IMR-90 (cell line): ENCODE measurements at regions not wholly inside any gene's neighbourhood (a gene's known extent, or its start where the extent isn't known, plus 50 kb on each side); places are given as distances from the start of the nearest gene placed in this dataset.
A peak's percentile ranks its signal among the peaks of the same experiment; 100 is the strongest.

ENCODE experiments used
- ATAC-seq: fragments of 200-7000 bp; cut with Tn5 transposase; 2 replicates; pipeline ENCODE4 v1.9.1; 2020; ENCODE audit warnings: low read depth, mild to moderate bottlenecking, moderate library complexity
- BruUV-seq: library from RNA; stranded (reverse); fragments of 400-500 nt; replicated peaks from 2 replicates; lab custom pipeline; 2021; lab: Mats Ljungman, UMichigan
- CTCF ChIA-PET: fragments of 300-600 bp; formaldehyde crosslinking; extraction: SDS; loops from one replicate; lab custom pipeline; 2021; ENCODE audit warnings: antibody characterized with exemption; lab: Yijun Ruan, JAX
- POLR2A ChIA-PET: fragments of 300-600 bp; sonication (Branson Sonifier 250); formaldehyde crosslinking; loops from one replicate; lab custom pipeline; 2022; ENCODE audit warnings: antibody characterized with exemption; ENCODE audit not compliant: unreplicated experiment; lab: Charles Lee
- DNase-seq: peaks from one replicate; pipeline ENCODE4 v3.0.0; 2013
- H2AFZ ChIP-seq: replicated peaks from 2 replicates; pipeline ENCODE3; 2013; ENCODE audit warnings: low read length, mild to moderate bottlenecking; ENCODE audit not compliant: poor library complexity
- H2AK5ac ChIP-seq: 2 replicates; pipeline ENCODE4 v1.6.1; 2013; ENCODE audit warnings: low read depth, low read length, inconsistent platforms
- H2AK9ac ChIP-seq: replicated peaks from 2 replicates; pipeline ENCODE3; 2013; ENCODE audit warnings: mild to moderate bottlenecking, low read depth, low read length, moderate library complexity; ENCODE audit not compliant: poor library complexity
- H2BK120ac ChIP-seq: 2 replicates; pipeline ENCODE4 v1.6.1; 2013; ENCODE audit warnings: low read depth, low read length, inconsistent platforms
- H2BK15ac ChIP-seq: 3 replicates; pipeline ENCODE4 v1.6.1; 2013; ENCODE audit warnings: low read depth, low read length, inconsistent platforms
- H2BK20ac ChIP-seq: 2 replicates; pipeline ENCODE4 v1.6.1; 2013; ENCODE audit warnings: low read depth, mild to moderate bottlenecking, inconsistent platforms, low read length, moderate library complexity
- H2BK5ac ChIP-seq: 2 replicates; pipeline ENCODE4 v1.6.1; 2013; ENCODE audit warnings: mild to moderate bottlenecking, low read depth, low read length, inconsistent platforms; ENCODE audit not compliant: poor library complexity, severe bottlenecking
- H3K14ac ChIP-seq: replicated peaks from 2 replicates; pipeline ENCODE4 v1.6.1; 2013; ENCODE audit warnings: low read depth, low read length, inconsistent platforms
- H3K18ac ChIP-seq: 2 replicates; pipeline ENCODE4 v1.6.1; 2013; ENCODE audit warnings: low read depth, low read length, control low read depth
- H3K23ac ChIP-seq: 2 replicates; pipeline ENCODE4 v1.6.1; 2013; ENCODE audit warnings: low read depth, low read length, inconsistent platforms
- H3K27ac ChIP-seq: 2 replicates; pipeline ENCODE4 v1.5.1; 2013; ENCODE audit warnings: mild to moderate bottlenecking, control low read depth, low read length; ENCODE audit not compliant: insufficient read depth
- H3K27me3 ChIP-seq: 2 replicates; pipeline ENCODE4 v1.6.1; 2013; ENCODE audit warnings: low read length; ENCODE audit not compliant: control insufficient read depth, insufficient read depth
- H3K36me3 ChIP-seq: 2 replicates; pipeline ENCODE4 v1.6.1; 2013; ENCODE audit warnings: low read length, mixed read lengths; ENCODE audit not compliant: control insufficient read depth, insufficient read depth
- H3K4ac ChIP-seq: 2 replicates; pipeline ENCODE4 v1.6.1; 2013; ENCODE audit warnings: low read depth, low read length, inconsistent platforms
- H3K4me1 ChIP-seq: 2 replicates; pipeline ENCODE4 v1.6.1; 2013; ENCODE audit warnings: low read length, mixed read lengths; ENCODE audit not compliant: control insufficient read depth, insufficient read depth
- H3K4me2 ChIP-seq: 2 replicates; pipeline ENCODE4 v1.6.1; 2013; ENCODE audit warnings: low read depth, mild to moderate bottlenecking, control low read depth, low read length, moderate library complexity
- H3K4me3 ChIP-seq: 2 replicates; pipeline ENCODE4 v1.5.1; 2013; ENCODE audit warnings: low read depth, mild to moderate bottlenecking, control low read depth, low read length, moderate library complexity; ENCODE audit not compliant: insufficient read depth
- H3K56ac ChIP-seq: 2 replicates; pipeline ENCODE4 v1.6.1; 2013; ENCODE audit warnings: low read length, inconsistent platforms; ENCODE audit not compliant: insufficient read depth; ENCODE audit errors: extremely low read depth
- H3K79me1 ChIP-seq, 2 experiments: 2 replicates each; pipeline ENCODE4 v1.6.1; 2013; ENCODE audit warnings: low read length in 2 of 2, inconsistent platforms in 1 of 2, low read depth in 1 of 2
- H3K9ac ChIP-seq: 2 replicates; pipeline ENCODE4 v1.6.1; 2013; ENCODE audit warnings: low read depth, low read length, control low read depth
- H3K9me1 ChIP-seq: 2 replicates; pipeline ENCODE4 v1.6.1; 2013; ENCODE audit warnings: low read length, inconsistent platforms; ENCODE audit not compliant: insufficient read depth
- H3K9me3 ChIP-seq: 2 replicates; pipeline ENCODE4 v1.6.1; 2013; ENCODE audit warnings: low read length; ENCODE audit not compliant: control insufficient read depth, insufficient read depth
- H4K20me1 ChIP-seq: 2 replicates; pipeline ENCODE4 v1.6.1; 2013; ENCODE audit warnings: low read length, inconsistent platforms; ENCODE audit not compliant: insufficient read depth
- H4K5ac ChIP-seq: 2 replicates; pipeline ENCODE4 v1.6.1; 2013; ENCODE audit warnings: mild to moderate bottlenecking, low read depth, low read length, control low read depth
- H4K8ac ChIP-seq, 2 experiments: 2 replicates each; pipeline ENCODE4 v1.6.1; 2013; ENCODE audit warnings: low read depth in 2 of 2, low read length in 2 of 2, control low read depth in 1 of 2, inconsistent platforms in 1 of 2
- H4K91ac ChIP-seq: 2 replicates; pipeline ENCODE4 v1.6.1; 2013; ENCODE audit warnings: low read depth, low read length, inconsistent platforms; ENCODE audit not compliant: insufficient read depth
- BHLHE40 ChIP-seq: fragments of 150-350 bp; IDR thresholded peaks from 2 replicates; pipeline ENCODE4 v1.6.1; 2016; ENCODE audit warnings: mild to moderate bottlenecking, low read depth, low read length
- CHD1 ChIP-seq: IDR thresholded peaks from 2 replicates; pipeline ENCODE4 v1.6.1; 2012; ENCODE audit warnings: low read depth, low read length, improper control_type of control experiment
- FOS ChIP-seq: fragments of 150-350 bp; IDR thresholded peaks from 2 replicates; pipeline ENCODE4 v1.6.1; 2016; ENCODE audit warnings: low read depth, low read length
- MAZ ChIP-seq: IDR thresholded peaks from 2 replicates; pipeline ENCODE4 v1.6.1; 2012; ENCODE audit warnings: low read depth, mild to moderate bottlenecking, low read length, improper control_type of control experiment, moderate library complexity, borderline replicate concordance
- MXI1 ChIP-seq: IDR thresholded peaks from 2 replicates; pipeline ENCODE4 v1.6.1; 2012; ENCODE audit warnings: low read depth, mild to moderate bottlenecking, low read length, moderate library complexity, borderline replicate concordance
- NFE2L2 ChIP-seq: fragments of 150-350 bp; IDR thresholded peaks from 2 replicates; pipeline ENCODE4 v1.6.1; 2016; ENCODE audit warnings: low read depth, mild to moderate bottlenecking, low read length
- POLR2A ChIP-seq: IDR thresholded peaks from 2 replicates; pipeline ENCODE4 v1.6.1; 2012; ENCODE audit warnings: mild to moderate bottlenecking, low read depth, low read length
- RAD21 ChIP-seq: IDR thresholded peaks from 2 replicates; pipeline ENCODE4 v1.6.1; 2012; ENCODE audit warnings: low read length, improper control_type of control experiment
- RCOR1 ChIP-seq: IDR thresholded peaks from 2 replicates; pipeline ENCODE4 v1.6.1; 2012; ENCODE audit warnings: mild to moderate bottlenecking, low read length, improper control_type of control experiment; ENCODE audit not compliant: insufficient replicate concordance
- RFX5 ChIP-seq: IDR thresholded peaks from 2 replicates; pipeline ENCODE4 v1.8.0; 2012; ENCODE audit warnings: low read depth, mild to moderate bottlenecking, low read length, moderate library complexity
- SMC3 ChIP-seq: fragments of 150-350 bp; IDR thresholded peaks from 2 replicates; pipeline ENCODE4 v1.6.1; 2016; ENCODE audit warnings: low read depth, mild to moderate bottlenecking, antibody characterized with exemption, low read length, moderate library complexity
- WGBS, 2 experiments: methylation state at CpG; one replicate each; pipeline versions ENCODE4 v1.1.5 to v1.1.7; 2013; ENCODE audit warnings: missing lambda C conversion rate in 2 of 2; ENCODE audit not compliant: insufficient read length in 1 of 2; ENCODE audit errors: extremely low coverage in 2 of 2; 5-methylcytosine and 5-hydroxymethylcytosine counted together
- dilution Hi-C: fragments of 300-500 bp; cut with HindIII; formaldehyde crosslinking; loops from one replicate; pipeline ENCODE4 v1.14.3; 2018; ENCODE audit warnings: low sequenced_read_pairs; ENCODE audit not compliant: unreplicated experiment
- in situ Hi-C: fragments of 300-500 bp; cut with MboI; formaldehyde crosslinking; loops from 3 replicates; pipeline ENCODE4 v1.14.3; 2019; ENCODE audit warnings: low sequenced_read_pairs, inconsistent platforms, mixed read lengths
- intact Hi-C: fragments of 100-400 bp; cut with micrococcal nuclease; formaldehyde crosslinking; loops from 2 replicates; pipeline ENCODE4 v1.10.0; 2022
- TF ChIP-seq, protein P1 (sequence below): conservative IDR thresholded peaks from 2 replicates; pipeline ENCODE4 v1.5.1; 2012; ENCODE audit warnings: mild to moderate bottlenecking, low read depth, low read length, improper control_type of control experiment
- TF ChIP-seq, protein P2 (sequence below): fragments of 150-350 bp; IDR thresholded peaks from 2 replicates; pipeline ENCODE4 v1.6.1; 2016; ENCODE audit warnings: low read depth, mild to moderate bottlenecking, low read length, moderate library complexity, borderline replicate concordance
- TF ChIP-seq, protein P3 (sequence below): fragments of 150-350 bp; IDR thresholded peaks from 2 replicates; pipeline ENCODE4 v1.6.1; 2017; ENCODE audit warnings: mild to moderate bottlenecking, antibody characterized with exemption, low read length, low read depth

DNA sequence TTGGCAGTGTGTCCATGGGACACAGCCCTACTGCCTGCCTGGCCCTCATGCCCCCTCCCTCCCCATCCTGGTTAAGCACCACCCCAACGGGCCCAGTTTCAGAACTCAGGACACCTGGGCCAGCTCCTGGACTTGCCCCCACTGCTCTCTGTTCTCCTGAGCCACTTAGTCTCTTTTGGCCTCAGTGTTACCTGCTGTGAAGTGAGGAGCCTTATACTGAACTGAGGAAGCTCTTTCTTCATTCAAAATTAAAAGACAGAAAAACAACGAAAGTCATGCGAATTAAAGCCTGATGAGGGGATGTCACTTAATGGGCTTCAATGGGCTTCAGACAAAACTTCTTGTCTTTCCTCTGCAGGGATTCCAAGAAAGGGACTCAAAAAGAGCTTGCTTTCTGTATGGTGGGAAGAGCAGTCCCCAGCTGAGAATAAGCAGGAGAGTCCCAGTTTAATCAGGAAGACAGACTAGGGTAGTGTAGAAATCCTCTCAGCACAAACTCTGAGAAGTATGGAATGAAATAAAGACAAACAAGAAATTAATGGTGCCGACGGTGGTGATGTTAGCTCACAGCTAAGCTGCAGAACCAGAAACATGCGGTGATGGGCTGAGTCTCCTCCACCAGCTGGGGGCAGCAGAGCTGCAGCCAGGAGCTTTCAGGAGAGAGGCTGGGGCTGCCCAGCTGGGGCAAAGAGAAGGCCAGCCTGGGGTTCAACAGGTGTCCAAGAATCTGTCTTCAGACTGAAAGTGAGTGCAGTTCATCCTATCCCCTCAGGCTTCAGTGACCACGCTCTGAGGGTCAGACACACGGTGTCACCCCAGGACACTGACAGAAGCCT lies 101.0 kb downstream of the GGTLC2 start:
- H3K4me3 ChIP-seq = no peak overlapping the region
- CTCF ChIA-PET = interaction anchor here (0.8 to 1.2 kb wide), 2 partner anchors 51 to 79 kb away, joined by 3 to 5 read pairs; no protein-coding TSS in a partner anchor
- H2AK9ac ChIP-seq = no peak overlapping the region
- H3K23ac ChIP-seq = no peak overlapping the region
- TF ChIP-seq, protein P1, sequence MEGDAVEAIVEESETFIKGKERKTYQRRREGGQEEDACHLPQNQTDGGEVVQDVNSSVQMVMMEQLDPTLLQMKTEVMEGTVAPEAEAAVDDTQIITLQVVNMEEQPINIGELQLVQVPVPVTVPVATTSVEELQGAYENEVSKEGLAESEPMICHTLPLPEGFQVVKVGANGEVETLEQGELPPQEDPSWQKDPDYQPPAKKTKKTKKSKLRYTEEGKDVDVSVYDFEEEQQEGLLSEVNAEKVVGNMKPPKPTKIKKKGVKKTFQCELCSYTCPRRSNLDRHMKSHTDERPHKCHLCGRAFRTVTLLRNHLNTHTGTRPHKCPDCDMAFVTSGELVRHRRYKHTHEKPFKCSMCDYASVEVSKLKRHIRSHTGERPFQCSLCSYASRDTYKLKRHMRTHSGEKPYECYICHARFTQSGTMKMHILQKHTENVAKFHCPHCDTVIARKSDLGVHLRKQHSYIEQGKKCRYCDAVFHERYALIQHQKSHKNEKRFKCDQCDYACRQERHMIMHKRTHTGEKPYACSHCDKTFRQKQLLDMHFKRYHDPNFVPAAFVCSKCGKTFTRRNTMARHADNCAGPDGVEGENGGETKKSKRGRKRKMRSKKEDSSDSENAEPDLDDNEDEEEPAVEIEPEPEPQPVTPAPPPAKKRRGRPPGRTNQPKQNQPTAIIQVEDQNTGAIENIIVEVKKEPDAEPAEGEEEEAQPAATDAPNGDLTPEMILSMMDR = peak; percentile 54
- no peak for TF ChIP-seq MAZ
- TF ChIP-seq CHD1 = no peak
- TF ChIP-seq RFX5 = no peak
- no peak for TF ChIP-seq FOS
- TF ChIP-seq, protein P2, sequence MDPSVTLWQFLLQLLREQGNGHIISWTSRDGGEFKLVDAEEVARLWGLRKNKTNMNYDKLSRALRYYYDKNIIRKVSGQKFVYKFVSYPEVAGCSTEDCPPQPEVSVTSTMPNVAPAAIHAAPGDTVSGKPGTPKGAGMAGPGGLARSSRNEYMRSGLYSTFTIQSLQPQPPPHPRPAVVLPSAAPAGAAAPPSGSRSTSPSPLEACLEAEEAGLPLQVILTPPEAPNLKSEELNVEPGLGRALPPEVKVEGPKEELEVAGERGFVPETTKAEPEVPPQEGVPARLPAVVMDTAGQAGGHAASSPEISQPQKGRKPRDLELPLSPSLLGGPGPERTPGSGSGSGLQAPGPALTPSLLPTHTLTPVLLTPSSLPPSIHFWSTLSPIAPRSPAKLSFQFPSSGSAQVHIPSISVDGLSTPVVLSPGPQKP = no peak
- no peak for TF ChIP-seq MXI1
- no peak for TF ChIP-seq POLR2A
- TF ChIP-seq RCOR1 = no peak
- TF ChIP-seq RAD21 = peak; percentile 31; the same call in 1 of the 2 replicates
- TF ChIP-seq SMC3 = peak; percentile 24; the same call in 1 of the 2 replicates
- TF ChIP-seq BHLHE40 = no peak
- no peak for TF ChIP-seq NFE2L2
- TF ChIP-seq, protein P3, sequence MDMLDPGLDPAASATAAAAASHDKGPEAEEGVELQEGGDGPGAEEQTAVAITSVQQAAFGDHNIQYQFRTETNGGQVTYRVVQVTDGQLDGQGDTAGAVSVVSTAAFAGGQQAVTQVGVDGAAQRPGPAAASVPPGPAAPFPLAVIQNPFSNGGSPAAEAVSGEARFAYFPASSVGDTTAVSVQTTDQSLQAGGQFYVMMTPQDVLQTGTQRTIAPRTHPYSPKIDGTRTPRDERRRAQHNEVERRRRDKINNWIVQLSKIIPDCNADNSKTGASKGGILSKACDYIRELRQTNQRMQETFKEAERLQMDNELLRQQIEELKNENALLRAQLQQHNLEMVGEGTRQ = no peak
- H3K9me1 ChIP-seq = no peaks in the 10 kb centered on the region
- no peak overlapping the region for H3K4me2 ChIP-seq
- in situ Hi-C loops = no loop called here
- ATAC-seq (peak; percentile 66; the same call in 1 of the 2 replicates), DNase-seq (peak; percentile 19)
- H3K9ac ChIP-seq = no peak overlapping the region
- no TSS peak for BruUV-seq
- H3K27me3 ChIP-seq = peaks cover 6% of the 10 kb centered on the region
- H3K14ac ChIP-seq = no peak overlapping the region
- intact Hi-C loops = loop anchor here (5.0 to 10.0 kb wide), 3 partner anchors 33 to 283 kb away; no protein-coding TSS in a partner anchor
- H2BK20ac ChIP-seq = no peak overlapping the region
- no peak overlapping the region for H4K5ac ChIP-seq
- H2BK5ac ChIP-seq = no peak overlapping the region
- dilution Hi-C loops = no loop called here
- H3K27ac ChIP-seq = no peak overlapping the region
- no peak overlapping the region for H4K91ac ChIP-seq
- no peak overlapping the region for H3K4ac ChIP-seq
- H3K36me3 ChIP-seq = no peaks in the 10 kb centered on the region
- H2AK5ac ChIP-seq = no peak overlapping the region
- no peaks in the 10 kb centered on the region for H3K79me1 ChIP-seq
- no peaks in the 10 kb centered on the region for H3K4me1 ChIP-seq
- H3K9me3 ChIP-seq = no peaks in the 10 kb centered on the region
- no peak overlapping the region for H2BK120ac ChIP-seq
- 17% methylated on average over 2 of the region's 8 CpGs; no CpG with 5 or more reads in 1 of the 2 experiments for WGBS, 2 experiments
- H3K56ac ChIP-seq = no peak overlapping the region
- POLR2A ChIA-PET = no interaction called here
- no peak overlapping the region for H2BK15ac ChIP-seq
- no peak overlapping the region for H2AFZ ChIP-seq
- H4K8ac ChIP-seq = no peak overlapping the region
- H3K18ac ChIP-seq = no peak overlapping the region
- no peaks in the 10 kb centered on the region for H4K20me1 ChIP-seq
